Stimulated activated CD8-positive, alpha-beta memory T cell treated with anti-CD3 and anti-CD28 coated beads, Interleukin-4, amount 100 ng/mL, for 4 hours (primary cell): ENCODE measurements at regions not wholly inside any gene's neighbourhood (a gene's known extent, or its start where the extent isn't known, plus 50 kb on each side); places are given as distances from the start of the nearest gene placed in this dataset.

Source experiments
- DNase-seq, 2 donors: peaks; one replicate each; pipeline ENCODE4 v3.0.0-alpha.2; 2020; ENCODE audit warnings: low read depth in 2 of 2, low spot score in 1 of 2

DNA sequence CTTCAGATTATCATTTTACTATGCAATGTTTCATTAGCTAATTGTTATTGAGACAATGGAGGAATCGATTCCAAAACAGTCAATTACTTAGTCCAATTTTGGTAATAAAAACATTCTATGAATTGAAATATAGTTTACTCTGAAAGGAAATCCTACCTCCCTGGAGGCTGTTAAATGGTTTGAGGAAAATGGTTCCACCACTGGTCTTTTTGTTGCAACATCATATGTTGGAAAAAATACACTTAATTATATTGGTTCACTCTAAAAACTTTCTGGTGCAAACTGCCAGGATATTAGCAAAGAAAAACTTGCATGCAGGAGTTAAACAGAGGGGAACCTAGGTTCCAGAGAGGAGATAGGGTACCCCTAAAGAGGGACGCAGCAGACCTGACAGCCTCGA, 267.3 kb upstream of the LYZL1 start:
- DNase-seq, result no peak

DNA sequence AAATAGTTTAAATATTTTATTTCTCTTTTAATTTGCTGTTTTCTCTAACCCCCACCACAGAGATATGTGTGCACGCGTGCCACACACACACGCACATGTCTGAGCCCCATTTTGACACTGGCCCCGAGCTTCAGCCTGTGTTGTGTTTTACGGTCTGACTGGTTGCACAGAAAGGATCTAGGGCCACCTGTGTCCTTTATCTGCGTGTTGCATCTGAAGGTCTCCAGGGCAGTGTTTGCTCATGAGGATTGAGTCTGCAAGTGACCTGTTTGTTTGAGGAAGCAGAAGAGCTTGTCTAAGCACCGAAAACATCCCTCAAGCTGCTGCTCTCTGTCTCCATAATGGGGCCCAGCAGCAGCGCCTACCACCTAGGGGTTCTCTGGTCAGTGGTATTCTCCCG, 266.4 kb upstream of the LYZL1 start:
- no peak for DNase-seq

DNA sequence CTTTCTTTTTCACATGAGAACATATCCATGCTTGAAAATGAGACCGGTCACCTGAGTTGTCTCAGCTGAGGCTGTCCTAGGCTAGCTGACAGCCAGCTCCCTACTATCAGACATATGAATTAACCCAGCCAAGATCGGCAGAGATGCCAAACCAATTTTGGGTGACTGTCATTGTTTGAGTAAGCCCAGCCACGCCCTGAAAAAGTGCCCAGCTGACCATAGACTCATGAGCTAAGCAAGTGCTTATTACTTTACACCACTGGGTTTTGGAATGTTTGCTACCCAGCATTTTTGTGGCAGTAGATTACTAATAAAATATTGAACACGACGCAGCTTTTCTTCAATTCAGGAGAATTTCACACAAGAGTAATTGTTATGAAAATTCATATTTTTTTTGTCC, 265.2 kb upstream of the LYZL1 start:
- DNase-seq, result no peak

DNA sequence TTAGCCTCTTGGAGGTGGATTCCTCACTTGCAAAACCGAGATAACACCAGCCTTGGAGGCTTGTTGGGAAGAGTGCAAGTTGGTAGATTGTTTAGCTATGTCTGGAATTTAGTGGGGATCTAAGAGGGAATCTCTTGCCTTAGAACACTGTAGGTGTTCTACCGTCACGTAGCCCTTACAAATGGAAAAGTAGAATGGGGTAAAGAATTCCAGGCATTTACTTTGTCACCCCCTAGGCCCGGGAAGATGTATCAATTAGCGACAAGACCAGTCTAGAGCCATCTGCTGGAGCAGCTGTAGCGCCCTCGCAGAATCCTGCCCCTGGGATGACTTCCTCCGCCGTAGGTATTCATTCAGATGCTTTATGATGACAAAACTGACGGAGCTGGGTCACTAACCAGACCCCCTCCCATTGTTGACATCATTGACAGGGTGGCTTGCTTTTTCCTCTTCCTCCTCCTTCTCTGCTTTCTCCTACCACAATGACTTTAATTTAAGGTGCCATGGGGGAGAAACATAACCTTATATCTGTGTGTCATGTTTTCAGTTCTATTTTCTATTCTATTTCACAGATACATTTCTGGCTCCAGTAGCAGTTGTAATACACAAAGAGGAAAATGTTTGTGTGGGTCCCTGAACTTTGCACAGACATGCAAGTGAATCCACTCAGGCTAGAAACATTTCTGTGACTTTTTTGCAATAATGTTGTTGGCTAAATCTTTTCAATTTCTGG, 262.6 kb upstream of the LYZL1 start:
- no peak for DNase-seq

DNA sequence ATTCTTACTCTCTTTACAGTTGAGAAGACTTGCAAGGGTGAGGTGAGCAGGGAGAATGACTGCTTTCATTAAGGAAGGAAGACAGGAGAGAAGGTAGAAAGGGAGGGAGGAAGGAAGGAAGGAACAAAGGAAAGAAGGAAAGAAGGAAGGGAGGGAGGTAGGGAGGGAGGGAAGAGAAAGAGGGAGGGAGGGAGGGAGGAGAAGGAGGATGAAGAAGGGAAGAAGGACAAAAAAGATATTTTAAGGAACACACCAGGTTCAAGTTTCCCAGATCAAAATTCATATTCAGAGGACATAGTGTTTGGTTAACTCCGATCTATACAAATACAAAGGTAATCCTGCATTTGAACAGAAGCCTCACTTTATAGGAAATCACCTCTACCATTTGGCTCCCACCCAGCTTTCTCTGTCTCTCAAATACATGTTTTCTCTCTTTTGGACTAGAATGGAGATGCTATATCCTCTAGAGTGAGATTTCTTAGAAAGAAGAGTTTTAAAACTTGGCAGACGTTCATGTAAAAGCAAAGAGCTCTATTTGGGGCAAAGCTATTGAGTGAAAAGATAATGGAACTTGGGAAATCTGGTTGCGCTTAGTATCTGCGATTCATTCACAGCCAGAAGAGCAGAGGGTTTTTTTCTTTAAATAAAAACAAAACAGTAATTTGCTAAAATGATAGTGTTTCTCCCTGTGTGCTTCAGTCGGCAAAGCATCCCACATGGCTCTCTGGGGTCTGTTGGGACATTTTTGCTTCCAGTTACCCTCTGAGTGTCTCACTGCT, 261.9 kb upstream of the LYZL1 start:
- no peak for DNase-seq

DNA sequence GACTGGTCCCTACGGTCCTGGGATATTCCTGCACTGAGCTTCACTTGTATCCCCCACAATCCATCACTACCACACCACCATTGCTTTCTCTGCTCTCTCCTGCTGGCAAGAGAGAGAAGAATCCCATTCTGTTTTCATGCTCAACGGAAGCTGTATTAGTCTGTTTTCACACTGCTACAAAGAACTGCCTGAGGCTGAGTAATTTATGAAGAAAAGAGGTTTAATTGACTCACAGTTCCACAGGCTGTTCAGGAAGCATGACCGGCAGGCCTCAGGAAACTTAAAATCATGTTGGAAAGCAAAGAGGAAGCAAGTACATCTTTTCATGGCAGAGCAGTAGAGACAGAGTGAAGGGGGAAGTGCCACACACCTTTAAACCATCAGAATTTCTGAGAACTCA, 260.4 kb upstream of the LYZL1 start:
- DNase-seq, result no peak

DNA sequence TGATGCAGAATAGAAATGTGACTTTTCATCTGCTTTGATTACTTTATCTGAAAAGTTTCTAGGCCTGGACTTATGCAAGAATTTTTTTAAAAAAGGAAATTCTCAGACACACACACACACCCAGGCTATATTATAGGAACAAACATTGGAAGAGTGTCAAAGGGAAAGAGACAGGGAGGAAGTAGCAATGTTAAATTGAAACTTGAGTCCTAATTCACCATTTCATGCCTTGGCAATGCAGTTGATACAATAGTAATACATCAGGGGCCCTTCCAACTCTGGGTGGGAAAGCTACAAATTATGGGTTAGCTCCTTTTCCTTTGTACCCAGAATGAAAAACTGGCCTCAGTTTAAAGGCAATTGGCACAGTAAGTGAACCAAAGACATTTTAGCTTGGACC, 258.0 kb upstream of the LYZL1 start:
- no peak for DNase-seq

DNA sequence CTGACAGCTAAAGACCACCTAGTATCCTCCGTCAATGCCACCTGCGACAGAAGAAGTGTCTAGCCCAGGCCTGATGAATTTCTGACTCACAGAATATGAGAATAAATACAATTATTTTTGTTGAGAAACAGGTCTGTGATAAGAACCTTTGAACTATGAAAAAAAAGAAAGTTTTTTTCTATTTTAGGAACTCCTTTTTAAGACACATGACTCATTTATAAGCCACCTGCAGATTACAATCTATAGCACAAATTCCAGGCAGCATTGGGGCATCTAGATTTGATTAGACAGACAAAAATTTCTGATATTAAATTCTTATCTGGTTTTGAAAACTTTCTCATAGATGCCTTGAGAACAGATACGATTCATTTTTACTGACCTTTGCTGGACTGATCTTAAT, 256.7 kb upstream of the LYZL1 start:
- DNase-seq, result no peak

DNA sequence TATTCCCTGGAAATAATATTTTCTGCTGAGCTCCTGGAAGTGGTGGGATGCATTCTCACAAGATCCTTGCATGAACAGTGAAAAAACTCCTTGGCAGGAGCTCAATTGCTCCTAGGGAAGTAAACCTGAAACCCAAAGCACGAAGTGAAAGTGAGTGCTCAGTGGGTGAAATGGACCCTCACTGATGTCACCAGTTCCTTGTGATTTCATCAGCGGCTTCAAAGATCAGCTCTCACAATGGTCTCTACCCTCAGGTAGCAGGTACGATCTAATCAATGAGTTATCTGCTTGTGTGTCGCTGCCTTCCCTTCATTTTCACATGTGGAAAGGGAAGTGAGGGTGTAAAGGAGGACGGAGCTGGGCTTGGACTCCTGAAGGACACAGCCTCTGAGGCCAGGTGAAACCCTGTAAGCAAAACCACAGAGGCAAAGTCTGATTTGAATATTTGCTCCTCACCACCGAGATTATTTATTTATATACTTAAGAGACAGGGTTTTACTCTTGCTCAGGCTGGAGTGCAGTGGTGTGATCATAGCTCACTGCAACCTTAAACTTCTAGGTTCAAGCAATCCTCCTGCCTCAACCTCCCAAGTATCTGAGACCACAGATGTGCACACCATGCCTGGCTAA, 255.4 kb upstream of the LYZL1 start:
- DNase-seq, result no peak

DNA sequence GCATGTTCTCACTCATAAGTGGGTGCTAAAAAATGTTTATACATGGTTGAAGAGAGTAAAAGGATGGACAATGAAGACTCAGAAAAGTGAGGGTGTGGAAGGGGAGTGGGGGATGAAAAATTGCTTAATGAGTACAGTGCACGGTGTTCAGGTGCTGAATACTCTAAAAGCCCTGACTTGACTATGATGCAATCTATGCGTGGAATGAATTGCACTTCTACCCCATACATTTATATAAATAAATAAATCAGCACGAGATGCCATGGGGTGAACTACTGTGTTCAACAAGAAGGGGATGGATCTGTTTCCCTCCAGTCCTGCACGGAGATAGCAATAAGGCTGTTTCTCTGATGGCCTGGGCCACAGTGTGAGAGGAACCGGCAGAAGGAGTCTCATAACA, 254.3 kb upstream of the LYZL1 start:
- DNase-seq, result no peak

DNA sequence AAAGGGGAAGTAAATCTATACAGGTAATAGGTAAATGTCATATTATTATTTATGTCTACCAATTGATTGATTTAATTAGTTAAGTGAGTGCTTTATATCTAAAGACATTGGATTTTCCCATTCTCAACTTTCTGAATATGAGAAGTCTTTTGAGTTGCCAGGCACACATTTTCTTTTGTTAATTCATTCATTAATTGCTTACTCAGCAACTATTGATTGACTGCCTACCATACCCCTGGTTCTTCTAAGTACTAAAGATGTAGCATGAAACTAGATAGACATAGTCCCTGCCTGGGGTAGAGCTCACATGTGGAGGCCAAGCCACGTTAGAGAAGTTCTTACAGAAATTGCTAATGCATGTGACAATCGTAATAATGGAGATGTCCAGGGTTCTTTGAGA, 253.1 kb upstream of the LYZL1 start:
- no peak for DNase-seq

DNA sequence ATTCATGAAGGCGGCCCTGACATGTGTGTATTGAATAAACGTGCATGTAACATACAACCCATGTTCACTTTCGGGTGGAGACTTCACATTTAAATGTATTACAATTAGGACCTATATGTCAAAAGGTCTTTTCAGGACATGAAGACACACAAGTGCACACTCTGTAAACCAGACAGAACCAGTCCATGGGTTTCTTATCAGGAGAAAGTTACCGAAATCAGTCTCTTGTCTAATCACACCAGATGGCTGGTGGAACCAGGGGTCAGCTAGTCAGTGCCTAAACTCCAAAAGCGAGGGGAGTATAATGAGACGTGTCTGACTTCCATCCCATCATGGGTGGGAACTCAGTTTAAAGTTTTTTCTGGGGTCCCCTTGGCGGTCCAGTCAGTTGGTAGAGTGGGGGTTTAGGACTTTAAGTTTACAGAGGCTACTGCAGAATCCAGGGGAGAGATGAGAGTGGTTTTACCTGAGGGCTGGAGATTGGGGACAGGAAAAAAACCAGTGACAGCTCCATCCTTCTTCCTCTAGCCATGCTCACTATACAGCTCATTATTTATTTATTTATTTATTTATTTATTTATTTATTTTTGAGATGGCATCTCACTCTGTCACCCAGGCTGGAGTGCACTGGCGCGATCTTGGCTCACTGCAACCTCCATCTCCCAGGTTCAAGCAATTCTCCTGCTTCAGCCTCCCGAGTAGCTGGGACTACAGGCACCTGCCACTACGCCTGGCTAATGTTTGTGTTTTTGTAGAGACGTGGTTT, 251.3 kb upstream of the LYZL1 start:
- DNase-seq, result no peak

DNA sequence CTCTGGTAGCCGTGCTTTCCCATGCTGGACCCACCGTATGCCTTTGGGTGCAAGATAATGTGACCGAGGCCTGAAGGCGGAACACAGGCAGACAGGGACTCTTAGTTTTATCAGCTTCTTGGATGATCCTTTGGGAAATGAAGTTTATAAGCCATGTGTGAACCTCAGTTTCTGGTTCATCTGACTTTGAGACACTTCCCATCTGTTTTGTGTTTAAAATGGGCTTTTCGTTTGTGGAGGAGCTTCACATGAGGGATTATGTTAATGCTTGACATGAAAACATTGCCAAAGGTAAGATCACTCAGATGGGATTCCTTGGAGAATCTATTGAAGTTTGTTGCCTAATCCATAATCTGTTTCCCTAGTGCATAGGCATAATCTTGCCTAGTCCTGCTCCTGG, 249.8 kb upstream of the LYZL1 start:
- DNase-seq, result no peak

DNA sequence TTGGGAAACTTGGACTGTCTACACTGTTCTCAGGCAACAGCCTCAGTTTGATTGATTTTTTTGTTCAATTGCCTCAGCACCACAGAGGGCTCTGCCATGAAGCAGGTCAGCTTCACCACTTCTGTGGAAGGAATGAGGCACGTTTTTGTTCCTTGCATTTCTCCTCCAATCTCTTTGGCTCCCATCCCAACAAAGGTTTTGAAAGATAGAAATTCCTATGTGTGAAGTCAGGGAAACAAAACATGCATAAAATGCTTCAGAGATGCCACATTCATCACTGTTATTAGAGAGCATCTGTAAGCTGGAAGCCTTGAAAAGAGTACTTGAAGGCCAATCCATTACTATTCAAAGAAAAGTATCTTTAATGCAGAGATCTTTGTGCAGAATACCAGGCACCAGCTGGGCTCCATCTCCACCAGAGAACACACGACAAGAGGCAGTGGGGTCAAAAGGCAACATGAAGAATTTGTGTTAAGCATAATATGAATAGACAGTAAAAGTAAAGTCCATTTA, 249.1 kb upstream of the LYZL1 start:
- DNase-seq, result no peak

DNA sequence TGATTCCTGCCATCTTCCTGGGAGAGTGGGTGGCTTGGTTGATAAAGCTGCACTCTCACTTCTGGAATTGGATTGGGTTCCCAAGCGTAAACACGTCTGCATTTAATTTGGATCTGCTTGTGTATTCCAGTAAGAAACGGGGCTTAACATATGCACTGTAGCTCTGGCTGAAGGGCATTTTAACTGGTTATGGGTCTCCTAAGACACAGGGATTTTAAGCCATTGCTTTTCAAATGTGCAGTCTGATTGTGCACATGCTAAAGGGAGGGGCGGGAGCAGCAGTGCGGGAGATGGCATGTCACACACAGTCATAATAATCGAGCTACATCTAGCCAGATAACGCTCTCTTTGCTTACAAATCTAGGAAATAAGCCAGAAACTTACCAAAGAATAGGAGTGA, 247.3 kb upstream of the LYZL1 start:
- DNase-seq, result no peak

DNA sequence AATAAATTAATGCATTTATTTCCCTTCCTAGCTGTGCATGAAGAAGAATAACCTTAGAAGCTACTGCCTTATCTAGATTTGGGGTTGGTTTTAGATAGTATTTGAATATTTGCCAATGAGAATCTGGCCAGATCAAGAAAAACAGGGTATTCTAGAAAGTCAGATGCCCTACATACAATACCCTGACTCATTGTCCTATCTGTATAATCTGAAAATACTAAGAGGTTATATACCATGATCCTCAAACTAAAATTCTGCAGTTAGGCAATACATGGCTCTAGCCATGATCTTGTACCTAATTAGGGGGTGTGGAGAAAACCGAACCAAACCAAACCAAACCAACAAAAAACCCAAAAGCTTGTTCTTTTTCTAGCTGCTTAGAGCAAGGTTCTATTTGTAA, 240.4 kb upstream of the LYZL1 start:
- no peak for DNase-seq

DNA sequence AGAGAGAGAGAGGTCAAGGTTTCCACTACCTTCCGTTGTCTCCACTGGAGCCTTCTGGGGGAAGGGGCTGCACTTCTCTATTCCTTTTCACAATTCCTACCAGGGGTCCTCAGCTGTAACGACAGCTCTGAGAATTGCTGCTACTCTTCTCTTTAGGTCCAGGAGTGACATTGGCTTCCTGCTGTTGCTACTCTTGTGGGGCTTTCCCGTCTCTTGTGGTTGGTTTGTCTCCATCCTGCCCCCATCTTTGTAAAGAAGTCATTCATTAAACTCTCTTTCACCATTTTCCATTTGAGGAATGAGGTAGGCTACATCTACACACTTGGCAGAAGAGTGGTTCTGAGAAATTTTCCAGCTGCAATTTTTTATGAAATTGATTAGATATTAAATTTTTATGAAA, 238.8 kb upstream of the LYZL1 start:
- no peak for DNase-seq

DNA sequence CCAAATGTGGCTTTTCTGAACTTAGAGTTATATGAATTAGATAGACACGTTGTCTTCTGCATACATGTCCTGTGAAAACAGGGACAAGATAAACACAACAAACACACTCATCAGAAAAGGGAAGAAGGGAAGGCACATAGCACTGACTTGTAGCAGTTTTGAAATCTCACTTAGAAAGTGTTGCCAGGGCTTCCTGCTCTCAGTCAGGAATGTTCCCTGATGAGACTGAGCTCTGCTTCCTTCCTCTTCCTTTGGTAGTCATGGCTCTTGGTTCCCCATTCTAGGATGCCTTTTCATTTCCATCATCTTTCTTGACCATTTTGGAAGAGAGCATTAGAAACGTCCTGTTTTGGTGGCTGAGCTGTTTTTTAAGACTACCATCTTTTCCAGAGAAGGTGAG, 233.8 kb upstream of the LYZL1 start:
- DNase-seq, result no peak

DNA sequence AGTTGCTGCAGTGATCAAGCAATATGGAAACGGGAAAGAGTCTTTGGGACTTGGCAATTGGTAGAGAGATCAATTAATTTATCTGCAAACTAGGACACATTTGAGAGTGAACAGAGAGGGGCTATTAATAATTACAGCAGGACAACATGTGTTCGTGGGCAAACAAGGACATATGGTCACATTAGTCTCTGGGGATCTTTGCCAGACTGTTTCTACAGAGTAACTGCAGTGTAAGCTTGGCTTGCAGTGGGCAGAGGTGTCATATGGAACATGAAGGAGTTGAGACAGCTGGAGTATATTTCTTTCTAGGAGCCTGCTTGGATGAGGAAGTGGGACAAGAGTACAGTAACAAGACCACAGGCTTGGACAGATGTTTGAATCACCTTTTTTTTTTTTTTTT, 232.1 kb upstream of the LYZL1 start:
- no peak for DNase-seq

DNA sequence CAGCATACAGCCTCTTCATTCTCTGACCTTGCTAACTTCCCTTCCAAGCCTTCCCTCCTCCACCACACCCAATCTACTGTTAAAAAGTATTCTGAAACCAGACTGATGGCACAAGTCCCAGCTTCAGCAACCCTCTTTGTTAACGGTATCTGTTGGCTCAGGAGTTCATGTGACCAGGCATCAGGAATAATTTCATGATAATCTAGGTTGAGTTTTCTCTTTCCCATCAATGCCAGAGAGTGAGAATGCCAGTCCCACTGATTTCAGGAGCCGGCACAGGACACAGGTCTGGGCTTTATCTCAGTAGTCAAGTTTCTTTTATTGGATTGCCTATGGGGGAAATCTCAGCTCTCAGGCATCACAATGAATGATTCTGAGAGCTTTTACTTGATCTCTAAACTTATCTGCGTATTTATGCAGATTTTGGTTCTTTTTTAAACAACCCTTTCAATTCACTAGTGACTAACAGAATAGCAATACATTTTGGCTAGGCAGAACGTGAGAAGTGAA, 231.0 kb upstream of the LYZL1 start:
- DNase-seq, result no peak
